H9 (cell line): ENCODE measurements at regions not wholly inside any gene's neighbourhood (a gene's known extent, or its start where the extent isn't known, plus 50 kb on each side); places are given as distances from the start of the nearest gene placed in this dataset.
A peak's percentile ranks its signal among the peaks of the same experiment; 100 is the strongest.

Experiments used
- DNase-seq: peaks from one replicate; pipeline ENCODE4 v3.0.0-alpha.2; 2017
- H2AFZ ChIP-seq: one replicate; pipeline ENCODE4 v1.6.1; 2013; ENCODE audit warnings: mild to moderate bottlenecking, low read length, control low read depth, moderate library complexity
- H2AK5ac ChIP-seq: 2 replicates; pipeline ENCODE4 v1.6.1; 2013; ENCODE audit warnings: low read length, control low read depth, mixed read lengths; ENCODE audit not compliant: insufficient read length
- H2BK120ac ChIP-seq: one replicate; pipeline ENCODE4 v1.6.1; 2013; ENCODE audit warnings: low read depth, mild to moderate bottlenecking, low read length, control low read depth, inconsistent platforms; ENCODE audit not compliant: poor library complexity, severe bottlenecking
- H2BK12ac ChIP-seq: 2 replicates; pipeline ENCODE4 v1.6.1; 2013; ENCODE audit warnings: low read length, control low read depth, mixed read lengths, low read depth; ENCODE audit not compliant: insufficient read length
- H2BK15ac ChIP-seq: 2 replicates; pipeline ENCODE4 v1.6.1; 2013; ENCODE audit warnings: low read depth, low read length, control low read depth
- H2BK20ac ChIP-seq: one replicate; pipeline ENCODE4 v1.6.1; 2013; ENCODE audit warnings: low read depth, mild to moderate bottlenecking, low read length, control low read depth, inconsistent platforms; ENCODE audit not compliant: poor library complexity, severe bottlenecking
- H2BK5ac ChIP-seq: 2 replicates; pipeline ENCODE4 v1.6.1; 2013; ENCODE audit warnings: low read length, control low read depth, mixed read lengths; ENCODE audit not compliant: insufficient read length
- H3K14ac ChIP-seq: 2 replicates; pipeline ENCODE4 v1.6.1; 2013; ENCODE audit warnings: low read length, control low read depth; ENCODE audit not compliant: insufficient read depth
- H3K18ac ChIP-seq: 2 replicates; pipeline ENCODE4 v1.6.1; 2013; ENCODE audit warnings: low read depth, mild to moderate bottlenecking, mixed read lengths, low read length, control low read depth; ENCODE audit not compliant: insufficient read length
- H3K23ac ChIP-seq: 2 replicates; pipeline ENCODE4 v1.6.1; 2013; ENCODE audit warnings: low read length, control low read depth, mixed read lengths, low read depth; ENCODE audit not compliant: insufficient read length
- H3K23me2 ChIP-seq: 2 replicates; pipeline ENCODE4 v1.6.1; 2013; ENCODE audit warnings: low read depth, mild to moderate bottlenecking, mixed read lengths, low read length, control low read depth; ENCODE audit not compliant: insufficient read length, poor library complexity, severe bottlenecking
- H3K27ac ChIP-seq: 2 replicates; pipeline ENCODE4 v1.5.1; 2013; ENCODE audit warnings: low read length, control low read depth, mixed read lengths, low read depth; ENCODE audit not compliant: insufficient read length
- H3K27me3 ChIP-seq: 2 replicates; pipeline ENCODE4 v1.6.1; 2013; ENCODE audit warnings: low read length, control low read depth, inconsistent platforms; ENCODE audit not compliant: insufficient read depth
- H3K4ac ChIP-seq: 2 replicates; pipeline ENCODE4 v1.6.1; 2013; ENCODE audit warnings: low read depth, mild to moderate bottlenecking, control low read depth, inconsistent platforms, low read length, moderate library complexity
- H3K4me1 ChIP-seq: 2 replicates; pipeline ENCODE4 v1.6.1; 2013; ENCODE audit warnings: low read length, control low read depth, inconsistent platforms; ENCODE audit not compliant: insufficient read depth
- H3K4me2 ChIP-seq: 2 replicates; pipeline ENCODE4 v1.6.1; 2013; ENCODE audit warnings: low read length, control low read depth, mixed read lengths; ENCODE audit not compliant: insufficient read length, insufficient read depth
- H3K56ac ChIP-seq: 2 replicates; pipeline ENCODE4 v1.6.1; 2013; ENCODE audit warnings: low read depth, mild to moderate bottlenecking, mixed read lengths, low read length, control low read depth; ENCODE audit not compliant: insufficient read length
- H3K79me1 ChIP-seq: 2 replicates; pipeline ENCODE4 v1.6.1; 2013; ENCODE audit warnings: low read depth, mild to moderate bottlenecking, moderate library complexity, low read length, control low read depth, inconsistent platforms; ENCODE audit not compliant: insufficient read depth, poor library complexity, severe bottlenecking
- H3K79me2 ChIP-seq: 2 replicates; pipeline ENCODE4 v1.6.1; 2013; ENCODE audit warnings: low read length, control low read depth, inconsistent platforms; ENCODE audit not compliant: insufficient read depth
- H3K9ac ChIP-seq: 2 replicates; pipeline ENCODE4 v1.6.1; 2013; ENCODE audit warnings: low read length, control low read depth, mixed read lengths; ENCODE audit not compliant: insufficient read length; ENCODE audit errors: extremely low read depth
- H3K9me3 ChIP-seq: one replicate; pipeline ENCODE4 v1.6.1; 2013; ENCODE audit warnings: low read depth, low read length, inconsistent platforms; ENCODE audit not compliant: control insufficient read depth
- H3T11ph ChIP-seq: one replicate; pipeline ENCODE4 v1.6.1; 2013; ENCODE audit warnings: mild to moderate bottlenecking, low read length, control low read depth, inconsistent platforms
- H4K20me1 ChIP-seq: one replicate; pipeline ENCODE4 v1.6.1; 2013; ENCODE audit not compliant: control insufficient read depth, insufficient read length, insufficient read depth
- H4K5ac ChIP-seq: 2 replicates; pipeline ENCODE4 v1.6.1; 2013; ENCODE audit warnings: low read depth, mild to moderate bottlenecking, mixed read lengths, low read length, control low read depth; ENCODE audit not compliant: insufficient read length
- H4K8ac ChIP-seq: replicated peaks from 2 replicates; pipeline ENCODE4 v1.6.1; 2013; ENCODE audit warnings: low read length, control low read depth, mixed read lengths, low read depth; ENCODE audit not compliant: insufficient read length
- H4K91ac ChIP-seq: 2 replicates; pipeline ENCODE4 v1.6.1; 2013; ENCODE audit warnings: low read depth, mild to moderate bottlenecking, moderate library complexity, mixed read lengths, low read length, control low read depth; ENCODE audit not compliant: insufficient read length
- H3K27ac Mint-ChIP-seq, 3 experiments: 2 replicates in 2 of 3; 3 replicates in 1 of 3; pipeline ENCODE4 v1.8.0; 2020 to 2021; ENCODE audit warnings: mixed read lengths in 3 of 3, mild to moderate bottlenecking in 1 of 3, moderate library complexity in 1 of 3
- H3K27me3 Mint-ChIP-seq: 2 replicates; pipeline ENCODE4 v1.8.0; 2021; ENCODE audit warnings: low read depth, mild to moderate bottlenecking, moderate library complexity, mixed read lengths
- H3K36me3 Mint-ChIP-seq, 3 experiments: 2 replicates in 2 of 3; 3 replicates in 1 of 3; pipeline ENCODE4 v1.8.0; 2020 to 2021; ENCODE audit warnings: low read depth in 3 of 3, mixed read lengths in 3 of 3; ENCODE audit not compliant: insufficient read depth in 1 of 3
- H3K4me1 Mint-ChIP-seq, 2 experiments: 2 replicates each; pipeline ENCODE4 v1.8.0; 2020; ENCODE audit warnings: mixed read lengths in 2 of 2
- H3K4me3 Mint-ChIP-seq, 2 experiments: 2 replicates in 1 of 2; 3 replicates in 1 of 2; pipeline ENCODE4 v1.8.0; 2020 to 2021; ENCODE audit warnings: mild to moderate bottlenecking in 2 of 2, mixed read lengths in 2 of 2, moderate library complexity in 1 of 2
- H3K9me3 Mint-ChIP-seq, 2 experiments: 2 replicates in 1 of 2; 3 replicates in 1 of 2; pipeline ENCODE4 v1.8.0; 2020; ENCODE audit warnings: mild to moderate bottlenecking in 2 of 2, mixed read lengths in 2 of 2, moderate library complexity in 1 of 2
- CTCF ChIP-seq: fragments of 200-600 bp; sonication (generic); conservative IDR thresholded peaks from 3 replicates; pipeline ENCODE4 v1.8.0; 2021; ENCODE audit warnings: antibody characterized with exemption, mild to moderate bottlenecking
- WGBS: extraction: QIAGEN DNeasy Blood & Tissue Kit; methylation state at CpG from one replicate; pipeline ENCODE4 v1.1.7; 2013; ENCODE audit warnings: missing lambda C conversion rate, low lambda C conversion rate, mixed read lengths; ENCODE audit not compliant: insufficient read length; ENCODE audit errors: extremely low coverage; 5-methylcytosine and 5-hydroxymethylcytosine counted together

GRCh38 chr2:3034856-3035255, 342.8 kb downstream of the EIPR1 start:
- Histone ChIP-seq H4K20me1 (no peaks in the 10 kb centered on the region), H3K9ac (no peak overlapping the region), H2AK5ac (no peak overlapping the region), H4K5ac (no peak overlapping the region), H2BK20ac (no peak overlapping the region), H2BK12ac (no peak overlapping the region), H3K27ac (no peak overlapping the region), H3K79me1 (no peaks in the 10 kb centered on the region), H3K18ac (no peak overlapping the region), H3K79me2 (no peaks in the 10 kb centered on the region), H3K9me3 (no peaks in the 10 kb centered on the region), H2BK120ac (no peak overlapping the region), H2AFZ (no peak overlapping the region), H3K23ac (no peak overlapping the region), H2BK5ac (no peak overlapping the region), H3K14ac (no peak overlapping the region), H3K4ac (no peak overlapping the region), H3K27me3 (no peaks in the 10 kb centered on the region), H4K91ac (no peak overlapping the region), H2BK15ac (no peak overlapping the region), H3K23me2 (no peaks in the 10 kb centered on the region), H3K56ac (no peak overlapping the region), H4K8ac (no peak overlapping the region), H3K4me1 (no peaks in the 10 kb centered on the region), H3K4me2 (no peak overlapping the region), H3T11ph (no peak overlapping the region)
- DNase-seq: no peak
- Mint-ChIP-seq H3K27ac (peak overlapping the region in 1 of 3 experiments; percentile 79; a peak in 2 of 7 replicates), H3K4me3 (no peak overlapping the region), H3K9me3 (peaks cover 14 to 16% of the 10 kb centered on the region in 2 experiments), H3K4me1 (peaks cover 0 to 4% of the 10 kb centered on the region in 2 experiments; a peak in 2 of 4 replicates), H3K27me3 (peaks cover 7% of the 10 kb centered on the region), H3K36me3 (peaks cover 8 to 14% (median 11%) of the 10 kb centered on the region in 3 experiments; a peak in 6 of 7 replicates)
- TF ChIP-seq CTCF: no peak
- WGBS: no CpG with 5 or more reads among the region's 13 CpGs
